ENCODE measurements at regions not wholly inside any gene's neighbourhood (a gene's known extent, or its start where the extent isn't known, plus 50 kb on each side); places are given as distances from the start of the nearest gene placed in this dataset.
A peak's percentile ranks its signal among the peaks of the same experiment; 100 is the strongest.

- H3K4me3 ChIP-seq (ENCODE audit: low read length): no peak overlapping the region
- DNase-seq (ENCODE audit: low read depth): no peak
- TF ChIP-seq CTCF (conservative IDR thresholded peaks at IDR 0.05; ENCODE audit: low read depth, low read length): no peak
Observed at GRCh38 chr6:154885214-154885613, 109.9 kb upstream of the TIAM2 start.

- no peak for TF ChIP-seq CTCF (conservative IDR thresholded peaks at IDR 0.05; ENCODE audit: low read depth, low read length)
- no peak for DNase-seq (ENCODE audit: low read depth)
- no peak overlapping the region for H3K4me3 ChIP-seq (ENCODE audit: low read length)
Observed at GRCh38 chr6:154886016-154886415, 109.1 kb upstream of the TIAM2 start.

GRCh38 chr6:154886471-154886870, 108.6 kb upstream of the TIAM2 start:
- H3K4me3 ChIP-seq (ENCODE audit: low read length): no peak overlapping the region
- no peak for DNase-seq (ENCODE audit: low read depth)
- no peak for TF ChIP-seq CTCF (conservative IDR thresholded peaks at IDR 0.05; ENCODE audit: low read depth, low read length)

DNA sequence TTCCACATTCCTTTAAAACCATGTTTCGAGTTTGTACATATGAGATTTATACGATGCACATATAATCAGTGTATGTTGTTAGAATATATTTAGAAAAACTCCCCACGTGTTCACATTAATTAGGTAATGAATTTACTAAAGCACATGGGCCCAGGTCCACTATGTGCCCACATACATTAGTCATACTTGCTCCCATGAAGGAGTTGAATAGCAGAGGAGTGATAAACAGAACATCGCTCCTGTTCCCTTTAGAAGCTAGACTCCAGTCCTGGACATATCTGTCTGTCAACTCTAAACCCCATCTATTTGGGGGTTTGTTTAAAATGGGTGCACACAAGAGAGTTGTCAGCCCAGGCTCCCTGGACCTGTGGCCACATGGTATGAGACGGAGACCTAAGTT, 108.1 kb upstream of the TIAM2 start:
- TF ChIP-seq CTCF (conservative IDR thresholded peaks at IDR 0.05; ENCODE audit: low read depth, low read length): no peak
- H3K4me3 ChIP-seq (ENCODE audit: low read length): no peak overlapping the region
- DNase-seq (ENCODE audit: low read depth): no peak

- peak; percentile 93 for DNase-seq (ENCODE audit: low read depth)
- TF ChIP-seq CTCF (conservative IDR thresholded peaks at IDR 0.05; ENCODE audit: low read depth, low read length): no peak
- no peak overlapping the region for H3K4me3 ChIP-seq (ENCODE audit: low read length)
Observed at GRCh38 chr6:154888421-154889295, 106.5 kb upstream of the TIAM2 start.

GRCh38 chr6:154890874-154891273, 104.2 kb upstream of the TIAM2 start:
- DNase-seq (ENCODE audit: low read depth): no peak
- H3K4me3 ChIP-seq (ENCODE audit: low read length): no peak overlapping the region
- no peak for TF ChIP-seq CTCF (conservative IDR thresholded peaks at IDR 0.05; ENCODE audit: low read depth, low read length)

- H3K4me3 ChIP-seq (ENCODE audit: low read length): no peak overlapping the region
- TF ChIP-seq CTCF (conservative IDR thresholded peaks at IDR 0.05; ENCODE audit: low read depth, low read length): no peak
- no peak for DNase-seq (ENCODE audit: low read depth)
Observed at GRCh38 chr6:154891901-154892300, 103.2 kb upstream of the TIAM2 start.
